ENCODE measurements at regions not wholly inside any gene's neighbourhood (a gene's known extent, or its start where the extent isn't known, plus 50 kb on each side); places are given as distances from the start of the nearest gene placed in this dataset.

- no peak for DNase-seq
Measured at GRCh38 chr6:14276071-14276470, 158.5 kb downstream of the CD83 start.

GRCh38 chr6:14276667-14277404 is 159.3 kb downstream of the CD83 start:
- no peak for DNase-seq

GRCh38 chr6:14277405-14277930 is 159.9 kb downstream of the CD83 start:
- no peak for DNase-seq

GRCh38 chr6:14278006-14278405 is 160.4 kb downstream of the CD83 start:
- no peak for DNase-seq

- no peak for DNase-seq
Measured at GRCh38 chr6:14278446-14278845, 160.9 kb downstream of the CD83 start.

GRCh38 chr6:14280006-14280510 is 162.5 kb downstream of the CD83 start:
- no peak for DNase-seq

GRCh38 chr6:14280766-14281293 is 163.3 kb downstream of the CD83 start:
- DNase-seq = no peak

GRCh38 chr6:14281811-14282660 is 164.5 kb downstream of the CD83 start:
- DNase-seq = no peak

GRCh38 chr6:14282854-14283505 is 165.4 kb downstream of the CD83 start:
- no peak for DNase-seq

GRCh38 chr6:14283600-14284235 is 166.1 kb downstream of the CD83 start:
- no peak for DNase-seq

GRCh38 chr6:14284969-14285590 is 167.5 kb downstream of the CD83 start:
- DNase-seq = no peak

- DNase-seq = no peak
Measured at GRCh38 chr6:14286144-14286543, 168.6 kb downstream of the CD83 start.

GRCh38 chr6:14286634-14287428 is 169.3 kb downstream of the CD83 start:
- no peak for DNase-seq

- DNase-seq = no peak
Measured at GRCh38 chr6:14287707-14288106, 170.1 kb downstream of the CD83 start.

GRCh38 chr6:14288910-14289309 is 171.3 kb downstream of the CD83 start:
- DNase-seq = no peak

- no peak for DNase-seq
Measured at GRCh38 chr6:14290041-14290771, 172.6 kb downstream of the CD83 start.

- DNase-seq = no peak
Measured at GRCh38 chr6:14290772-14291330, 173.3 kb downstream of the CD83 start.

GRCh38 chr6:14291331-14291730 is 173.8 kb downstream of the CD83 start:
- DNase-seq = no peak

- no peak for DNase-seq
Measured at GRCh38 chr6:14292119-14292518, 174.5 kb downstream of the CD83 start.
